GM12878 (cell line): ENCODE measurements at regions not wholly inside any gene's neighbourhood (a gene's known extent, or its start where the extent isn't known, plus 50 kb on each side); places are given as distances from the start of the nearest gene placed in this dataset.

Source experiments
- ATAC-seq: fragments of 200-7000 bp; cut with Tn5 transposase; 3 replicates; pipeline ENCODE4 v1.9.1; 2020; ENCODE audit warnings: mild to moderate bottlenecking, moderate library complexity
- BruUV-seq: library from RNA; stranded (reverse); fragments of 400-500 nt; replicated peaks from 2 replicates; lab custom pipeline; 2021; lab: Mats Ljungman, UMichigan
- CTCF ChIA-PET: fragments of 300-600 bp; sonication (Branson Sonifier 250); formaldehyde crosslinking; extraction: SDS; loops from one replicate; lab custom pipeline; 2021; ENCODE audit warnings: inconsistent platforms; lab: Yijun Ruan, JAX
- POLR2A ChIA-PET: fragments of 350-600 bp; formaldehyde crosslinking; extraction: SDS; loops from one replicate; lab custom pipeline; 2021; ENCODE audit warnings: inconsistent platforms; lab: Charles Lee
- RAD21 ChIA-PET: fragments of 300-600 bp; sonication (Branson Sonifier 250); formaldehyde crosslinking; loops from one replicate; lab custom pipeline; 2023; ENCODE audit warnings: antibody characterized with exemption; ENCODE audit not compliant: unreplicated experiment; lab: Charles Lee
- SMC1A ChIA-PET: fragments of 300-600 bp; sonication (Branson Sonifier 250); formaldehyde crosslinking; loops from one replicate; lab custom pipeline; 2023; ENCODE audit not compliant: unreplicated experiment, uncharacterized antibody; lab: Charles Lee
- DNase-seq: peaks from one replicate; pipeline ENCODE4 v3.0.0-alpha.2; 2011; ENCODE audit warnings: low read depth, low spot score
- FAIRE-seq: peaks from 3 replicates; lab custom pipeline; 2011; peaks lifted over from hg19 to GRCh38; lab: Jason Lieb, UNC
- H2AFZ ChIP-seq: 2 replicates; pipeline ENCODE4 v1.6.0; 2011; ENCODE audit warnings: low read depth, low read length, control low read depth; ENCODE audit not compliant: control insufficient read depth
- H3K27ac ChIP-seq: 2 replicates; pipeline ENCODE4 v1.5.1; 2011; ENCODE audit warnings: control low read depth; ENCODE audit not compliant: control insufficient read depth, insufficient read depth
- H3K27me3 ChIP-seq, 2 experiments: replicated peaks in 1 of 2; 2 replicates each; pipeline versions ENCODE4 v1.6.0 to v1.6.1; 2011; ENCODE audit warnings: low read length in 1 of 2; ENCODE audit not compliant: control insufficient read depth in 2 of 2, insufficient read depth in 2 of 2
- H3K36me3 ChIP-seq, 2 experiments: 2 replicates each; pipeline ENCODE4 v1.5.1; 2011; ENCODE audit warnings: low read length in 1 of 2; ENCODE audit not compliant: control insufficient read depth in 2 of 2, insufficient read depth in 2 of 2
- H3K4me1 ChIP-seq: 2 replicates; pipeline ENCODE4 v1.6.1; 2011; ENCODE audit warnings: mild to moderate bottlenecking, low read length, moderate library complexity, mixed read lengths; ENCODE audit not compliant: control insufficient read depth, insufficient read depth
- H3K4me2 ChIP-seq: 2 replicates; pipeline ENCODE4 v1.6.0; 2011; ENCODE audit warnings: control low read depth; ENCODE audit not compliant: control insufficient read depth, insufficient read depth
- H3K4me3 ChIP-seq: fragments of 200-600 bp; sonication (generic); 2 replicates; pipeline ENCODE4 v1.5.1; 2016
- H3K79me2 ChIP-seq: 2 replicates; pipeline ENCODE4 v1.6.0; 2011; ENCODE audit warnings: low read length; ENCODE audit not compliant: control insufficient read depth, insufficient read depth
- H3K9ac ChIP-seq: 2 replicates; pipeline ENCODE4 v1.8.0; 2011; ENCODE audit warnings: low read length, control low read depth, mixed read lengths; ENCODE audit not compliant: control insufficient read depth, insufficient read depth
- H3K9me3 ChIP-seq: replicated peaks from 3 replicates; pipeline ENCODE4 v1.5.1; 2011; ENCODE audit warnings: mild to moderate bottlenecking, low read length; ENCODE audit not compliant: control insufficient read depth, insufficient read depth
- H4K20me1 ChIP-seq: 2 replicates; pipeline ENCODE4 v1.6.0; 2011; ENCODE audit not compliant: control insufficient read depth, insufficient read depth
- E2F8 ChIP-seq: fragments of 450-650 bp; IDR thresholded peaks from 2 replicates; pipeline ENCODE4 v1.6.1; 2018; ENCODE audit warnings: mild to moderate bottlenecking, low read depth, moderate library complexity; ENCODE audit not compliant: partially characterized antibody
- ESRRA ChIP-seq: IDR thresholded peaks from 2 replicates; pipeline ENCODE4 v1.6.1; 2012; ENCODE audit warnings: mild to moderate bottlenecking, low read length, improper control_type of control experiment
- ETV6 ChIP-seq, 2 experiments: fragments of 450-650 bp in 1 of 2; IDR thresholded peaks in 1 of 2; conservative IDR thresholded peaks in 1 of 2; 2 replicates each; pipeline ENCODE4 v1.6.1; 2014; ENCODE audit warnings: antibody characterized with exemption in 1 of 2, borderline replicate concordance in 1 of 2, low read depth in 1 of 2, mild to moderate bottlenecking in 1 of 2, moderate library complexity in 1 of 2
- FOXM1 ChIP-seq: IDR thresholded peaks from 2 replicates; pipeline ENCODE4 v1.6.1; 2012; ENCODE audit warnings: low read depth, mild to moderate bottlenecking, inconsistent platforms, low read length, moderate library complexity
- HDAC6 ChIP-seq: fragments of 200-600 bp; sonication (generic); IDR thresholded peaks from one replicate; pipeline ENCODE4 v1.8.0; 2017; ENCODE audit warnings: antibody characterized with exemption; ENCODE audit not compliant: unreplicated experiment
- IKZF2 ChIP-seq, 2 experiments: fragments of 450-650 bp; IDR thresholded peaks; 2 replicates each; pipeline ENCODE4 v1.6.1; 2017; ENCODE audit warnings: mild to moderate bottlenecking in 2 of 2, moderate library complexity in 2 of 2
- IRF4 ChIP-seq: IDR thresholded peaks from 2 replicates; pipeline ENCODE4 v1.6.1; 2011; ENCODE audit warnings: low read depth, low read length
- MTA2 ChIP-seq: fragments of 450-650 bp; IDR thresholded peaks from 2 replicates; pipeline ENCODE4 v1.6.1; 2016; ENCODE audit warnings: low read depth, mild to moderate bottlenecking, moderate library complexity
- NFIC ChIP-seq: IDR thresholded peaks from 2 replicates; pipeline ENCODE4 v1.6.1; 2012; ENCODE audit warnings: low read depth, mild to moderate bottlenecking, inconsistent platforms, low read length, moderate library complexity
- NR2F1 ChIP-seq: fragments of 450-650 bp; conservative IDR thresholded peaks from 2 replicates; pipeline ENCODE4 v1.6.1; 2017; ENCODE audit warnings: mild to moderate bottlenecking
- NRF1 ChIP-seq: conservative IDR thresholded peaks from 2 replicates; pipeline ENCODE4 v1.6.1; 2011; ENCODE audit warnings: mild to moderate bottlenecking, low read depth, low read length, improper control_type of control experiment
- PBX3 ChIP-seq: IDR thresholded peaks from 2 replicates; pipeline ENCODE4 v1.6.1; 2011; ENCODE audit warnings: mild to moderate bottlenecking, low read depth, low read length, moderate library complexity; ENCODE audit not compliant: insufficient replicate concordance
- RB1 ChIP-seq: fragments of 450-650 bp; formaldehyde crosslinking; IDR thresholded peaks from 2 replicates; pipeline ENCODE4 v1.6.1; 2017; ENCODE audit warnings: mild to moderate bottlenecking, borderline replicate concordance
- RFX5 ChIP-seq: IDR thresholded peaks from 2 replicates; pipeline ENCODE4 v1.6.1; 2011; ENCODE audit warnings: low read depth, low read length, improper control_type of control experiment
- SRF ChIP-seq, 2 experiments: IDR thresholded peaks; 2 replicates each; pipeline ENCODE4 v1.6.1; 2011; ENCODE audit warnings: low read depth in 2 of 2, low read length in 2 of 2, mild to moderate bottlenecking in 1 of 2, moderate library complexity in 1 of 2
- SUZ12 ChIP-seq: fragments of 200-600 bp; sonication (generic); IDR thresholded peaks from one replicate; pipeline ENCODE4 v1.6.1; 2018; ENCODE audit warnings: antibody characterized with exemption, mild to moderate bottlenecking; ENCODE audit not compliant: unreplicated experiment
- ZBTB11 ChIP-seq: fragments of 450-650 bp; formaldehyde crosslinking; IDR thresholded peaks from 2 replicates; pipeline ENCODE4 v1.5.0; 2022; ENCODE audit warnings: mild to moderate bottlenecking, missing genetic modification characterization
- in situ Hi-C: fragments of 300-500 bp; cut with MboI; formaldehyde crosslinking; loops from 9 replicates; pipeline ENCODE4 v1.14.3; 2018; ENCODE audit warnings: mixed read lengths
- intact Hi-C: fragments of 100-400 bp; cut with micrococcal nuclease; formaldehyde crosslinking; loops from one replicate; pipeline ENCODE4 v1.14.2; 2022; ENCODE audit not compliant: unreplicated experiment

- no peak for TF ChIP-seq ZBTB11
- TF ChIP-seq NRF1 = no peak
These were observed 247.7 kb downstream of the OLFM4 start (continued) for GRCh38 chr13:53276265-53276664.

- in situ Hi-C loops = no loop called here
- no peaks in the 10 kb centered on the region for H3K36me3 ChIP-seq
- POLR2A ChIA-PET = no interaction called here
- ATAC-seq = no peak
- no peak for DNase-seq
- H3K4me3 ChIP-seq = no peak overlapping the region
- FAIRE-seq = no peak
- intact Hi-C loops = no loop called here
- BruUV-seq = no TSS peak
- H3K4me2 ChIP-seq = no peak overlapping the region
- no peaks in the 10 kb centered on the region for H3K79me2 ChIP-seq
- SMC1A ChIA-PET = no interaction called here
- no peak overlapping the region for H3K9ac ChIP-seq
- no peaks in the 10 kb centered on the region for H3K27me3 ChIP-seq
- RAD21 ChIA-PET = no interaction called here
- no peaks in the 10 kb centered on the region for H3K4me1 ChIP-seq
- no peaks in the 10 kb centered on the region for H4K20me1 ChIP-seq
- H3K27ac ChIP-seq = no peak overlapping the region
- H3K9me3 ChIP-seq = no peaks in the 10 kb centered on the region
- no peak overlapping the region for H2AFZ ChIP-seq
- CTCF ChIA-PET = no interaction called here
- TF ChIP-seq SUZ12 (no peak), E2F8 (no peak), ETV6 (conservative IDR thresholded peaks at IDR 0.05 in 1 of 2, IDR thresholded peaks at IDR 0.05 in 1 of 2; ENCODE audit: borderline replicate concordance in 1 of 2, low read depth in 1 of 2) (no peak), RFX5 (no peak), ESRRA (no peak), FOXM1 (no peak), RB1 (no peak), SRF (IDR thresholded peaks at IDR 0.05; ENCODE audit: low read depth in 2 of 2, low read length in 2 of 2) (no peak), IRF4 (no peak), HDAC6 (no peak), IKZF2 (IDR thresholded peaks at IDR 0.05) (no peak), PBX3 (no peak), NFIC (no peak), NR2F1 (no peak), MTA2 (no peak)
These were observed 253.1 kb downstream of the OLFM4 start for GRCh38 chr13:53281677-53282076.
